CD14-positive monocyte (primary cell): ENCODE measurements at regions not wholly inside any gene's neighbourhood (a gene's known extent, or its start where the extent isn't known, plus 50 kb on each side); places are given as distances from the start of the nearest gene placed in this dataset.
A peak's percentile ranks its signal among the peaks of the same experiment; 100 is the strongest.

Experiments
- DNase-seq, 3 donors: peaks; one replicate each; pipeline ENCODE4 v3.0.0-alpha.2; 2011 to 2022
- H2AFZ ChIP-seq: 2 replicates; pipeline ENCODE4 v1.6.0; 2012; ENCODE audit warnings: mild to moderate bottlenecking, low read depth, low read length, inconsistent platforms; ENCODE audit not compliant: insufficient read depth, poor library complexity, severe bottlenecking
- H3K27ac ChIP-seq, 2 donors: 1 replicate in 1 of 2; 2 replicates in 1 of 2; pipeline ENCODE4 v1.5.1; 2012 to 2013; ENCODE audit warnings: low read length in 2 of 2, control low read depth in 1 of 2, inconsistent platforms in 1 of 2, low read depth in 1 of 2, mild to moderate bottlenecking in 1 of 2
- H3K27me3 ChIP-seq, 2 donors: one replicate each; pipeline versions ENCODE4 v1.6.0 to v1.6.1; 2011 to 2013; ENCODE audit warnings: low read length in 2 of 2; ENCODE audit not compliant: control insufficient read depth in 2 of 2, insufficient read depth in 2 of 2
- H3K36me3 ChIP-seq, 2 donors: replicated peaks in 1 of 2; 1 replicate in 1 of 2; 2 replicates in 1 of 2; pipeline versions ENCODE4 v1.5.1 to v1.6.1; 2012 to 2013; ENCODE audit warnings: low read length in 2 of 2, control low read depth in 1 of 2, inconsistent platforms in 1 of 2, mild to moderate bottlenecking in 1 of 2; ENCODE audit not compliant: insufficient read depth in 2 of 2, control insufficient read depth in 1 of 2
- H3K4me1 ChIP-seq, 2 donors: 1 replicate in 1 of 2; 2 replicates in 1 of 2; pipeline versions ENCODE4 v1.5.1 to v1.6.1; 2012 to 2013; ENCODE audit warnings: low read length in 2 of 2, control low read depth in 1 of 2, inconsistent platforms in 1 of 2, mild to moderate bottlenecking in 1 of 2, moderate library complexity in 1 of 2; ENCODE audit not compliant: insufficient read depth in 2 of 2, control insufficient read depth in 1 of 2
- H3K4me2 ChIP-seq: replicated peaks from 2 replicates; pipeline ENCODE3; 2012; ENCODE audit warnings: low read length, moderate library complexity, mild to moderate bottlenecking; ENCODE audit not compliant: poor library complexity, severe bottlenecking; ENCODE audit errors: extremely low read depth
- H3K4me3 ChIP-seq, 3 experiments: fragments of 200-600 bp in 1 of 3; sonication (generic) in 1 of 3; replicated peaks in 1 of 3; 1 replicate in 2 of 3; 2 replicates in 1 of 3; pipeline ENCODE4 v1.5.1; 2011 to 2013; ENCODE audit warnings: low read length in 3 of 3, mild to moderate bottlenecking in 3 of 3, control low read depth in 2 of 3, low read depth in 2 of 3, inconsistent platforms in 1 of 3, moderate library complexity in 1 of 3
- H3K79me2 ChIP-seq: 2 replicates; pipeline ENCODE4 v1.6.0; 2012; ENCODE audit warnings: mild to moderate bottlenecking, control low read depth, inconsistent platforms, low read length, moderate library complexity; ENCODE audit not compliant: insufficient read depth
- H3K9ac ChIP-seq: 2 replicates; pipeline ENCODE4 v1.6.0; 2017; ENCODE audit warnings: low read length, mild to moderate bottlenecking; ENCODE audit not compliant: insufficient read depth, poor library complexity, severe bottlenecking
- H3K9me3 ChIP-seq, 2 donors: replicated peaks in 1 of 2; 1 replicate in 1 of 2; 2 replicates in 1 of 2; pipeline versions ENCODE4 v1.5.1 to v1.6.1; 2012 to 2013; ENCODE audit warnings: low read length in 2 of 2, control low read depth in 1 of 2; ENCODE audit not compliant: control insufficient read depth in 1 of 2, insufficient read depth in 1 of 2
- H4K20me1 ChIP-seq: 2 replicates; pipeline ENCODE4 v1.6.0; 2012; ENCODE audit warnings: mild to moderate bottlenecking, low read length, control low read depth, moderate library complexity; ENCODE audit not compliant: insufficient read depth
- H3K27ac Mint-ChIP-seq, 7 donors: one replicate each; pipeline ENCODE4 v1.8.0; 2020; ENCODE audit warnings: mild to moderate bottlenecking in 7 of 7, mixed read lengths in 7 of 7, moderate library complexity in 6 of 7, inconsistent platforms in 2 of 7
- H3K27me3 Mint-ChIP-seq, 3 donors: one replicate each; pipeline ENCODE4 v1.8.0; 2021 to 2022; ENCODE audit warnings: low read depth in 3 of 3, mild to moderate bottlenecking in 3 of 3, mixed read lengths in 3 of 3, moderate library complexity in 3 of 3, inconsistent platforms in 1 of 3
- H3K36me3 Mint-ChIP-seq, 2 donors: one replicate each; pipeline ENCODE4 v1.8.0; 2020; ENCODE audit warnings: mixed read lengths in 2 of 2, inconsistent platforms in 1 of 2, mild to moderate bottlenecking in 1 of 2
- H3K4me1 Mint-ChIP-seq: one replicate; pipeline ENCODE4 v1.8.0; 2020; ENCODE audit warnings: mild to moderate bottlenecking, mixed read lengths
- H3K4me3 Mint-ChIP-seq, 2 donors: one replicate each; pipeline ENCODE4 v1.8.0; 2020; ENCODE audit warnings: mild to moderate bottlenecking in 2 of 2, mixed read lengths in 2 of 2, moderate library complexity in 1 of 2
- H3K9me3 Mint-ChIP-seq, 7 donors: one replicate each; pipeline ENCODE4 v1.8.0; 2020 to 2022; ENCODE audit warnings: mixed read lengths in 7 of 7, mild to moderate bottlenecking in 6 of 7, moderate library complexity in 6 of 7, inconsistent platforms in 2 of 7
- CTCF ChIP-seq: fragments of 200-600 bp; IDR thresholded peaks from one replicate; pipeline ENCODE4 v1.8.0; 2022; ENCODE audit warnings: antibody characterized with exemption, mild to moderate bottlenecking
- WGBS: methylation state at CpG from one replicate; pipeline ENCODE4 v1.1.5; 2013; ENCODE audit warnings: missing lambda C conversion rate; ENCODE audit not compliant: insufficient coverage; 5-methylcytosine and 5-hydroxymethylcytosine counted together
- intact Hi-C, 2 donors: fragments of 100-400 bp; cut with micrococcal nuclease; formaldehyde crosslinking; loops; one replicate each; pipeline versions ENCODE4 v1.15.0 to v1.15.1; 2023

GRCh38 chr5:93819668-93820067 lies 78.3 kb upstream of the POU5F2 start:
- Histone ChIP-seq H3K4me2 (no peak overlapping the region), H3K79me2 (no peaks in the 10 kb centered on the region), H3K4me3 (no peak overlapping the region), H3K36me3 (peaks cover 0 to 6% of the 10 kb centered on the region in 2 donors), H4K20me1 (no peaks in the 10 kb centered on the region), H2AFZ (no peak overlapping the region), H3K9ac (no peak overlapping the region), H3K4me1 (no peaks in the 10 kb centered on the region), H3K27me3 (no peaks in the 10 kb centered on the region), H3K9me3 (no peaks in the 10 kb centered on the region), H3K27ac (no peak overlapping the region)
- Mint-ChIP-seq H3K27me3 (no peaks in the 10 kb centered on the region), H3K9me3 (peaks cover 0 to 7% (median 2%) of the 10 kb centered on the region in 7 donors), H3K4me1 (no peaks in the 10 kb centered on the region), H3K27ac (peak overlapping the region in 1 of 7 donors; percentile 68), H3K36me3 (peaks cover 15 to 16% of the 10 kb centered on the region in 2 donors), H3K4me3 (no peak overlapping the region)
- no CpG with 5 or more reads among the region's 1 CpG for WGBS
- no peak for TF ChIP-seq CTCF
- intact Hi-C loops, result no loop called here
- no peak for DNase-seq

- Histone ChIP-seq H3K36me3 (no peaks in the 10 kb centered on the region), H3K27me3 (no peaks in the 10 kb centered on the region), H3K9ac (no peak overlapping the region), H3K4me1 (no peaks in the 10 kb centered on the region), H4K20me1 (no peaks in the 10 kb centered on the region), H3K4me2 (no peak overlapping the region), H2AFZ (no peak overlapping the region), H3K4me3 (no peak overlapping the region), H3K79me2 (no peaks in the 10 kb centered on the region), H3K27ac (no peak overlapping the region), H3K9me3 (no peaks in the 10 kb centered on the region)
- Mint-ChIP-seq H3K36me3 (peaks cover 6% of the 10 kb centered on the region in 2 donors), H3K27ac (no peak overlapping the region), H3K4me3 (no peak overlapping the region), H3K9me3 (peaks cover 0 to 3% (median under 1%) of the 10 kb centered on the region in 7 donors), H3K4me1 (no peaks in the 10 kb centered on the region), H3K27me3 (no peaks in the 10 kb centered on the region)
- 100% methylated on average over 3 of the region's 4 CpGs for WGBS
- no peak for DNase-seq
- intact Hi-C loops, result no loop called here
- no peak for TF ChIP-seq CTCF
These were observed 69.4 kb upstream of the POU5F2 start for GRCh38 chr5:93810780-93811179.
